Chondrocyte (in vitro differentiated cells): ENCODE measurements at regions not wholly inside any gene's neighbourhood (a gene's known extent, or its start where the extent isn't known, plus 50 kb on each side); places are given as distances from the start of the nearest gene placed in this dataset.
A peak's percentile ranks its signal among the peaks of the same experiment; 100 is the strongest.

Experiments used
- DNase-seq: peaks from one replicate; pipeline ENCODE4 v3.0.0; 2021; ENCODE audit warnings: mixed read lengths, low spot score
- H3K27ac Mint-ChIP-seq: one replicate; pipeline ENCODE4 v1.8.0; 2021; ENCODE audit warnings: mild to moderate bottlenecking, moderate library complexity, mixed read lengths; ENCODE audit not compliant: unreplicated experiment
- H3K27me3 Mint-ChIP-seq: 2 replicates; pipeline ENCODE4 v1.8.0; 2021; ENCODE audit warnings: low read depth, mixed read lengths
- H3K36me3 Mint-ChIP-seq: 2 replicates; pipeline ENCODE4 v1.8.0; 2021; ENCODE audit warnings: low read depth, mixed read lengths
- H3K4me1 Mint-ChIP-seq: 2 replicates; pipeline ENCODE4 v1.8.0; 2021; ENCODE audit warnings: low read depth, mild to moderate bottlenecking, mixed read lengths
- H3K4me3 Mint-ChIP-seq: one replicate; pipeline ENCODE4 v1.8.0; 2021; ENCODE audit warnings: mild to moderate bottlenecking, moderate library complexity, mixed read lengths; ENCODE audit not compliant: unreplicated experiment
- H3K9me3 Mint-ChIP-seq: 2 replicates; pipeline ENCODE4 v1.8.0; 2021; ENCODE audit warnings: low read depth, mixed read lengths
- CTCF ChIP-seq: fragments of 200-600 bp; sonication (generic); IDR thresholded peaks from 2 replicates; pipeline ENCODE4 v1.5.0; 2021; ENCODE audit warnings: antibody characterized with exemption, mild to moderate bottlenecking, moderate library complexity

GRCh38 chr16:62253966-62254365 is 217.7 kb upstream of the CDH8 start:
- TF ChIP-seq CTCF, result no peak
- no peaks in the 10 kb centered on the region for H3K4me1 Mint-ChIP-seq
- peaks cover 3% of the 10 kb centered on the region for H3K27me3 Mint-ChIP-seq
- H3K9me3 Mint-ChIP-seq, result no peaks in the 10 kb centered on the region
- no peaks in the 10 kb centered on the region for H3K36me3 Mint-ChIP-seq
- DNase-seq, result no peak
- no peak overlapping the region for H3K27ac Mint-ChIP-seq
- H3K4me3 Mint-ChIP-seq, result no peak overlapping the region

DNA sequence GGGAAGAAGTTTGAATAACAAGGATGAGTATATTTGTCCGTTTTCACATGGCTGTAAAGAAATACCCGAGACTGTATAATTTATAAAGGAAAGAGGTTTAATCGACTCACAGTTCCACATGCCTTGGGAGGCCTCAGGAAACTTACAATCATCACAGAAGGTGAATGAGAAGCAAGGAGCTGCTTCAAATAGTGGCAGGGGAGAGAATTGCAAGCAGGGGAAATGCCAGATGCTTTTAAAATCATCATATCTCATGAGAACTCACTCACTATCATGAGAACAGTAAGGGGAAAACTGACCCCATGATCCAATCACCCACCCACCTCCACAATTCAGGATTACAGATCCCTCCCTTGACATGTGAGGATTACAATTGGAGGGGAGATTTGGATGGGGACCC is 212.8 kb upstream of the CDH8 start:
- H3K4me1 Mint-ChIP-seq, result no peaks in the 10 kb centered on the region
- H3K4me3 Mint-ChIP-seq, result no peak overlapping the region
- H3K36me3 Mint-ChIP-seq, result no peaks in the 10 kb centered on the region
- no peak for DNase-seq
- H3K27me3 Mint-ChIP-seq, result peaks cover 3% of the 10 kb centered on the region
- no peak for TF ChIP-seq CTCF
- no peak overlapping the region for H3K27ac Mint-ChIP-seq
- no peaks in the 10 kb centered on the region for H3K9me3 Mint-ChIP-seq

GRCh38 chr16:62240722-62241121 is 204.5 kb upstream of the CDH8 start:
- Mint-ChIP-seq H3K27me3 (peaks cover 3% of the 10 kb centered on the region), H3K4me1 (no peaks in the 10 kb centered on the region), H3K9me3 (peaks cover 3% of the 10 kb centered on the region), H3K4me3 (no peak overlapping the region), H3K36me3 (no peaks in the 10 kb centered on the region), H3K27ac (no peak overlapping the region)
- DNase-seq, result no peak
- no peak for TF ChIP-seq CTCF

- peak; percentile 73 for TF ChIP-seq CTCF
- Mint-ChIP-seq H3K27me3 (no peaks in the 10 kb centered on the region), H3K4me3 (peak overlapping the region; percentile 40), H3K4me1 (no peaks in the 10 kb centered on the region), H3K9me3 (no peaks in the 10 kb centered on the region), H3K27ac (no peak overlapping the region), H3K36me3 (no peaks in the 10 kb centered on the region)
- DNase-seq, result no peak
Measured at GRCh38 chr16:62225675-62226074, 189.4 kb upstream of the CDH8 start.

DNA sequence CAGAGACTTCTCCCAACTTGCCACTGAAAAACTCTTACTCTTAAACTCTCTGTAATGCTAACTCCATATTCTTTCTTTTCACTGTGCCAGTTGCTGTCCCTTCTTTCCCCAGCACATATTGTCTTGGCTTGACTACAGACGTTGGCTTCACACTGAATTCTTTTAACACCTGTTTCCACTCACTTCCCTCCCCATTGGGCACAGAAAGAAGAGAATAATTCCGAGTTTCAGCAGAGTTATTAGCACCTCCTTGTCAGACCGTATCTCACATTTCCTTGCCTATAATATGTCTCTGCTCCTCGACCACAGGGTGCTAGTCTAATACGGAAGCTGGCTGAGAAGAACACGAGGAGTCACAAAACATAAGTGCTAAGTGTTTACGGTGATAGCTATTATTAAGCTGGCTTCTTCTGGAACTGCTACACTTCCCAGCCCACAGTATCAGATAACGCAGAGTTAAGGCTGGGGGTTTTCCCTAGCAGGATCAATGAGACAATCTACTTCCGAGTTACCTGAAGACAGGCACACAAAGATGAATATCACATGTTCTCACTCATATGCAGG is 188.5 kb upstream of the CDH8 start:
- Mint-ChIP-seq H3K36me3 (no peaks in the 10 kb centered on the region), H3K4me3 (no peak overlapping the region), H3K9me3 (no peaks in the 10 kb centered on the region), H3K4me1 (no peaks in the 10 kb centered on the region), H3K27ac (no peak overlapping the region), H3K27me3 (no peaks in the 10 kb centered on the region)
- no peak for TF ChIP-seq CTCF
- no peak for DNase-seq
